K562 (cell line): ENCODE measurements at regions not wholly inside any gene's neighbourhood (a gene's known extent, or its start where the extent isn't known, plus 50 kb on each side); places are given as distances from the start of the nearest gene placed in this dataset.

Source experiments
- NFATC3 ChIP-seq: fragments of 450-650 bp; IDR thresholded peaks from 2 replicates; pipeline ENCODE4 v1.6.1; 2017; ENCODE audit warnings: mild to moderate bottlenecking
- POLR2A ChIP-seq: fragments of 450-650 bp; conservative IDR thresholded peaks from 2 replicates; pipeline ENCODE4 v1.6.1; 2016
- TF ChIP-seq, protein P1 (sequence below): sonication (generic); formaldehyde crosslinking; IDR thresholded peaks from 2 replicates; pipeline ENCODE4 v1.8.0; 2023; ENCODE audit warnings: mild to moderate bottlenecking, missing genetic modification reagents

DNA sequence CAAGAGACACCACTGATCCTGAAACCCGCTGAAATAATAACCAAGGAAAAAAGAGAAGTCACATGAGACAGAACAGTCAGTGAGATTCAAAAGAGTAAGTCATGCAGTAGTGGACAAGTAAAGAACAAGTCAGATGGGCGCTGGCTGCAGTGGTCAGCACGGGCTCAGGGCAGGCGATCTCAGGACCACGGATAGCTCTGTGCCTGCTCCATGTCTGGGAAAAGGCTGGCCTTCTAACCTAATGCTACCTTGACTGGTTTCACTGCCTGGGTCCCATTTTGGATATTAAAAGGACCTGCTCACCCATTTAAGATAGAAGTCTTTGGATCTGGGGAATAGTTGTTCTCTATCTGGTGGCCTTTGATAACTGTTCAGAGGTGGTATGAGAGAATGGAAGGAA is 61.7 kb upstream of the LCLAT1 start:
- TF ChIP-seq NFATC3 (no peak), POLR2A (no peak)
- TF ChIP-seq, protein P1, sequence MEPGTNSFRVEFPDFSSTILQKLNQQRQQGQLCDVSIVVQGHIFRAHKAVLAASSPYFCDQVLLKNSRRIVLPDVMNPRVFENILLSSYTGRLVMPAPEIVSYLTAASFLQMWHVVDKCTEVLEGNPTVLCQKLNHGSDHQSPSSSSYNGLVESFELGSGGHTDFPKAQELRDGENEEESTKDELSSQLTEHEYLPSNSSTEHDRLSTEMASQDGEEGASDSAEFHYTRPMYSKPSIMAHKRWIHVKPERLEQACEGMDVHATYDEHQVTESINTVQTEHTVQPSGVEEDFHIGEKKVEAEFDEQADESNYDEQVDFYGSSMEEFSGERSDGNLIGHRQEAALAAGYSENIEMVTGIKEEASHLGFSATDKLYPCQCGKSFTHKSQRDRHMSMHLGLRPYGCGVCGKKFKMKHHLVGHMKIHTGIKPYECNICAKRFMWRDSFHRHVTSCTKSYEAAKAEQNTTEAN (CRISPR knock-in tag), result no peak
